Hematopoietic multipotent progenitor cell treated with erythropoietin and hydrocortisone succinate and interleukin-3 and kit ligand, for 4 days (in vitro differentiated cells): ENCODE measurements at regions not wholly inside any gene's neighbourhood (a gene's known extent, or its start where the extent isn't known, plus 50 kb on each side); places are given as distances from the start of the nearest gene placed in this dataset.
A peak's percentile ranks its signal among the peaks of the same experiment; 100 is the strongest.

Experiments
- DNase-seq: peaks from one replicate; pipeline ENCODE4 v3.0.0-alpha.2; 2015

DNA sequence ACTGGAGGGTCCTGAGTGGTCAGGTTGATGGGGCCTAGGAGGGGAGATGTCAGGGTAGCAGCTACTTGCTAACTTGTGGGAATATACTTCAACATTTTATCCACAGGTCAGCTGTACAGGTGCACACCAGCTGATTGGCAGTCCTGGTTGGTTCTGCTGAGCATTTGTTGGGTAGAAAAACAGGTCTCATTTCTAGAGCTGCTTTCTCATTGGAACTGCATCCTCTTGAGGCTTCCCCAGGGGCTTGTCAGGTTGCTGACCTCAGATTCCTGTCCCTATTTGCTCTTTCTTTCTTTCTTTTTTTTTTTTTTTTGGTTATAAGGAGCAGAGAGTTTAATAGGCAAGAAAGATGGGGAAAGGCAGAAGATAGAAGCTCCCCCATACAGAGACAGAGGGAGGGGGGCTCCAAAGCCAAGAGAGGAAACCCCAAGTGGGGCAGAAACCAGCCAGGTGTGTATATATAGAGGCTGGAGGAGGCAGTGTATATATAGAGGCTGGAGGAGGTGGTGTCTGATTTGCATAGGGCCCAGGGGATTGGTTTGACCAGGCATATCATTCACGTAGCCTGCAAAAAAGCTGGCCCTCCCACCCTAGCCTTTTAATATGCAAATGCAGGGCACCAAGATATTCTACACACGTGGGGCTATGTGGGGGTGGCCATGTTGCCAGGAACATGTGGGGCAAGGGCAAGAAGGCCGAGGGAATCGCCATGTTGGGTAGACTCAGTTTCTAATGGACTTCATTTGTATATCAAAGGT is 57.3 kb upstream of the STUM start:
- peak; percentile 18 for DNase-seq

DNA sequence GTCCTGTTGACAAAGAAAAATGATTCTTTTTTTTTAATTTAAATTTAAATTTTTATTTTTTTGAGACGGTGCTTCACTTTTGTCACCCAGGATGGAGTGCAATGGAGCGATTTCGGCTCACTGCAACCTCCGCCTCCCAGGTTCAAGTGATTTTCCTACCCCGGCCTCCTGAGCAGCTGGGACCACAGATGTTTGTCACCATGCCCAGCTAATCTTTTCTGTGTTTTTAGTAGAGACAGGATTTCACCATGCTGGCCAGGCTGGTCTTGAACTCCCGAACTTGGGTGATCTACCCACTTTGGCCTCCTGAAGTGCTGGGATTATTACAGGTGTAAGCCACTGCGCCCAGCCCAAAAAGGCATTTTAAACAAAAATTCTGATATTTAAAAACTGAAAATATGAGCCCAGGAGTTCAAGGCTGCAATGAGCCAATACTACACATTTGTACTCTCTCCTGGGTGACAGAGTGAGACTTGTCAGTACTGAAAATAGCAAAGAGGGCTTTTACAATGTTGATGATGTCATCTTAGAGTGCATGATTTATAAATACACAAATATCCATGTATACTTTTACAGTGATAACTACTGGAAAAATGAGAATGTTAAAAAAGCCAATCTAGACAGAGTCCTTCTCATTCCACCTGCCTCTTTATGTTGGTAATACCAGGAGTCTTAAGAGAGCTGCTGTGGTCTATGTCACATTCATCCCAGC is 56.0 kb upstream of the STUM start:
- no peak for DNase-seq

DNA sequence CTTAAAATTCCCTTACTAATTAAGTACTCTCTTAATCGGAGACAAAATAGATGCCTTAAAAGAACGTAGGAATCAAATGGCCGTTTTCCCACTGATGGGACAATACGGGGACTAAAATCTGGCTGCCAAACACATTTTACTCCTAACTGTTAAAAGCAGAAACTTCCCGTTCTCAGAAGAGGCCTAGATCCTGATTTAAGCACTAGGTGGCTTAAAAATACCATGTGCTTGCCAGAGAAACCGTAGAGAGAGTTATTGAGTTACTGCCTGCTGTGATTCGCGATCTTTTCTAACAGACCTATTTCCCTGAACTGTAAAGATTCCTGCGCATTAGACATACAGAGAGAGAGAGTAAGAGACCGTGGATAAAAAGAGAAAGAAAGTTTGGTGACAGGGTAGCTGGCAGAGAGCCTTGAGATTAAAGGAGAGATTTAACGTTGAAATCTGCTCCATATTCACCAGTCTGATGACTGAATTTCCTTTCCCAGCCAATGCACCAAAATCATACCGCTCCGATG is 54.4 kb upstream of the STUM start:
- no peak for DNase-seq

GRCh38 chr1:226495716-226496115 is 52.8 kb upstream of the STUM start:
- DNase-seq: no peak

DNA sequence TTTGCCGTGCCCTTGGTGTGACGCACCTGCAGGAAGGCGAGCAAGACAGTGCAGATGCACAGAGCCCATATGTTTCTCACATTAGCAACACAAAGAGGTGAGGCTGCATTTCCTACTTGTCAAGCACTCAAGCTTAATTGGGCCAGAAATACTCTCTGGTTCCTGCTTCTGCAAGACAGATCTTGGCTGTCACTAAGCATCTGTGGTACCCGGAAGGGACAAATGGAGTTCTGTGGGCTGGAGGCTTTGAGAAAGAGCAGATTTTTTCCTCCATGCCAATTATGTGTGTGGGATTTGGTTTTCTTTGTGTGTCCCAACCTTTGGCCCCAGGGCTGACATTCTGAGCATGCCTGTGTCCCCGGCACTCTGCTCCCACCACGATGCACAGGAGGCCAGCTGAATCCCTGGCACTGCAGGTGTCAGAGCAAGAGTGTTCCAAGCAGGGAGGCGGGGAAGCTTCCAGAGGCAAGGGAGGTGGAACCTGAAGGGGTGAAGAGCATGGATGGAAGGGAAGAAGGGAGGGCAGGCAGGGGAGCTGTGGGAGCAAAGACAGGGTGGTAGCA is 52.0 kb upstream of the STUM start:
- no peak for DNase-seq

- no peak for DNase-seq
Observed at GRCh38 chr1:226497276-226497833, 51.2 kb upstream of the STUM start.

- no peak for DNase-seq
Observed at GRCh38 chr1:226497991-226498639, 50.4 kb upstream of the STUM start.

DNA sequence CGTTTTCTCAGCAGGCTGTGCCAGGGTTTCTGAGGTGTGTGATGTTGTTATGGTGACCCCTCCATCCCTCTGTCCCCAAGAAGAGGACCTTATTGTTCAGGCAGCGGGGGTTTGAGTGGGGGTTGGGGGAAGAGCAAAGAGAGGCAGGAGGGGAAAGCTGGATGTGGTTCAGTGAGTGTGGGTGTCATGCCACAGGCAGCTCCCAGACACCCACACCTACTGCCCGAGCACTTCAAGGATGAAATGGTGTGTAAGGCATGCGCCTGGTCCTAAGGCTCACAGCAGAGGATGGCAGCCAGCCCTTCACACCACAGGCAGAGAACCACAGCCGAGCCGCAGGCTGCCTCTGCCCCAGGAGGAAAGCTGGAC is 49.9 kb upstream of the STUM start:
- no peak for DNase-seq
